ENCODE measurements at regions not wholly inside any gene's neighbourhood (a gene's known extent, or its start where the extent isn't known, plus 50 kb on each side); places are given as distances from the start of the nearest gene placed in this dataset.
A peak's percentile ranks its signal among the peaks of the same experiment; 100 is the strongest.

DNA sequence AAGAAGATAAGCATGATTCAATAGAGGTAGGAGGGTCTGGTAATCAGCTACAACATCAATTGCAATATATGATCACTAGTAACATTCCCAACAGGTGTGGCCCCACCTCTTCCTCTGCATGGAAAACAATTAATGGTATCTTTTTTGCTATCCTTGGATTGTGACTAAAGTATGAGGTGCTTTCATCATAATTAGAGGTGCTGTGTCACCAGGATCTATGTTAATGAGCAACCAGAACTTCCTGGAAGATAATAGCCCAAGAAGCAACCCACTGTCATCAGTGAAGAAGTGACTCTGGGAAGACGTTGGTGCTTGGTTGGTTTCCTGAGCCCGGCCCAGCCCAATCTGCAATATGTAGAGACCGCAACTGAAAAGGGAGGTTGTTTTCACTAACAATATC, 167.2 kb downstream of the SETD4 start:
- no peak for DNase-seq

DNA sequence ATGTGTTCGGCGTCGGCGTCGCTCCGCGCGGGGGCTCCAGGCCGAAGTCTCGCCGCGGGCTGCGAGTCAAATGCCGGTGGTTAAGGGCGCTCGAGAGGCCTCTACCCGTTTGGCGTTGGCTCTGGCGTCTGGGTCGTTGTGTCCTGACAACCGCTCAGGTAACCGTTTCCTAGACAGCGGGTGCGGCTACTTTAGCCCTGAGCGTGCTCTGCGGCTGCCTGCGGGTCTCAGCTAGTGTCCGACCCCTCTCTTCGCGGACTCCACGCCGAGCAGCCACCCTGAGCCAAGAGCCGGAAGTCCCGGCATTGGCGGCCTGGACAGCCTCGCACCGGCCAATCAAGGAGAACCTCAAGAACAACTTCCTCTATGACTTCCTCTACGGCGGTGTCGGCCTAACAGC, 173.4 kb downstream of the SETD4 start:
- DNase-seq = no peak

DNA sequence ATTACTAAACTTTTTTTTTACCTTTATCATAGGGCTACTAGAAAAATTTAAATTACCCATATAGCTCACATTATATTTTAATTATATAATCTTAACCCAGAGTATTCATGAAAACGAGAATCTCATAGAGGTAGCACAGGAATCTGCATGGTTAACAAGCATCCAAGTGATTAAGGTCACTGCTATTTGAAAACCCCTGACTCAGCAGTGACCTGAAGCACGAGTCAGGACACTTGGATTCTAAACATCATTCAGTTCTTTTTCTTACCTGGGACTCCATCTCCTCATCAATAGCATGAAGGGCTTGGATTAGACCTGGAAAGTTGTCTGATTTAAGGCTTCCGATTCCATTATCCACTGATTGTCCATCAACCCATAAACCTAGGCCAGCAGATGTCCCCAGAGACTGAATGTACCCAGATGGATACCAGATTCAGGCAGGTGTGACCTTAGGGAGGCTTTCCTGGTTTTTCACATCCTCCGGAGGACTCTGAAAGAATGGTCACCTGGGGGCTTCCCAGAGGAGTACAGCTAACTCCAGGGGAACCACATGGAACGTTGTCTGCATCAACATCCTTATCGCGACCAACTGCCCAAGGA, 174.3 kb downstream of the SETD4 start:
- DNase-seq = no peak

DNA sequence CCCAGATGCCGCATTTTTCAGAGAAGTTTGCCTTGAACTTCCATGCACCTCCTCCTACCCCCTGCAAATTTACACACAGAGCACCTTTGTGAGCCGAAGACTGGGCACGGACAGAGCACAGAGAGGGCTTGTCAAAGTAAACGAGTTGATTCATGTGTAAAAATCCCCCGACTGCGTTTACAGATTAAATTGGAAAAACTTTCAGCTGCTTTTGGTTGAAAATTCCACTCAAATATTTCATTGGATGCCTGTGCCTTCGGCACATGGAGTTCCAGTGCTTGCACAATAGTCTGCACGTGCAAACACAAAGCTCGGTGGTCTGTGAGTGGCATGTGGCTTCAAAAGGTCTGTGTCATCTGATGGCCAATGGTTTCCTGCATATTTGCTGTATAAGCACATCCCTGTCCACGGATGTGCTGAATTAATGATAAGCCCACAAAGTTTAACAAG, 177.5 kb downstream of the SETD4 start:
- peak; percentile 85 for DNase-seq

DNA sequence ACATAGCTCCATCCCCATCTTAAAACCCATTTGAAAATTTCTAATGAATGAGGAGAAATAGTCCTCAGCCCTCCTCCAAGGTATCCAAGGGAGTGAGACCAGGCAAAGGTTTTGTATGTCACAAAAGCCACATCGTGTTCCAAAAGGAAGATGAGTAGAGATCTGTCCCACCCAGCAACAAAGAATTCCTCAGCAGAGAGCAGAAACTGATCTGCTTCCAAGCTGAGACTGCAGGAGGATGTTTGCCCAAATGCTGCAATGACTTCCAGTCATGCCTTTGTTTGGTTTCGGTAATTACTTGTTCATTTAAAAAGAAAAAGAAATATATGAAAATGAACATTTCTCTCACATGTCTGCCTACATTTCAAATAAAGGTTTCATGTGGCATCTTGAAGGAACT, 186.9 kb downstream of the SETD4 start:
- no peak for DNase-seq

DNA sequence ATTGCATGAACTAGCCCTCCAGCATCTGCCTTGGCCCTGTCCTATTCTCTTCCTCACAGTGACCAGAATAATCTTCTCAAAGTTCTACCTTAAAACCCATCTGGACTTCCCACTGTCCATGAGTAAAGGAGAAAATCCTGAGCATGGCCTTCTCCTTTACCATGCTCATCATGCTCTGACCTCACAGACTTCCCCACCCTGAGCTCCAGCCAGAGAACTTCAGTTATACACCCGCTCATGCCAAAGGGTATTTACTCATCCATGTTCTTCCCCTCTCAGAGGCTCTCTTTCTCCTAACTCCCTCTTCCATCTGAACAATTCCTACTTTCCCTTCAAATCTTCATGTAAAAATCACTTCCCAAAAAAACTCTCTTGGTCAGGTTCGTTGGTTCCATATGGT, 188.4 kb downstream of the SETD4 start:
- no peak for DNase-seq

DNA sequence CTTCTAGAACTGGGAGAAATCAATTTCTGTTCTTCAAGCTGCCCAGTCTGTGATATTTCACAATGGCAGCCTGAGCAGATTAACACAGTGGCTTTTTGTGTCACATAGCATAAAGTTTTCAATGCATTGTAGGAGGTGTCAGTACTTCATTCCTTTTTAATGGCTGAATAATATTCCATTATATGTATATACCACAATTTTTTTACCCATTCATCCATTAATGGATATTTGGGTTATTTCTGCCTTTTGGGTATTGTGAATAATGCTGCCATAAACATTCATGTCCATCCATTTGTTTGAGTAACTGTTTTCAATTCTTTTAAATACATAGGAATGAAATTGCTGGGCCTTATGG, 191.5 kb downstream of the SETD4 start:
- DNase-seq = no peak

DNA sequence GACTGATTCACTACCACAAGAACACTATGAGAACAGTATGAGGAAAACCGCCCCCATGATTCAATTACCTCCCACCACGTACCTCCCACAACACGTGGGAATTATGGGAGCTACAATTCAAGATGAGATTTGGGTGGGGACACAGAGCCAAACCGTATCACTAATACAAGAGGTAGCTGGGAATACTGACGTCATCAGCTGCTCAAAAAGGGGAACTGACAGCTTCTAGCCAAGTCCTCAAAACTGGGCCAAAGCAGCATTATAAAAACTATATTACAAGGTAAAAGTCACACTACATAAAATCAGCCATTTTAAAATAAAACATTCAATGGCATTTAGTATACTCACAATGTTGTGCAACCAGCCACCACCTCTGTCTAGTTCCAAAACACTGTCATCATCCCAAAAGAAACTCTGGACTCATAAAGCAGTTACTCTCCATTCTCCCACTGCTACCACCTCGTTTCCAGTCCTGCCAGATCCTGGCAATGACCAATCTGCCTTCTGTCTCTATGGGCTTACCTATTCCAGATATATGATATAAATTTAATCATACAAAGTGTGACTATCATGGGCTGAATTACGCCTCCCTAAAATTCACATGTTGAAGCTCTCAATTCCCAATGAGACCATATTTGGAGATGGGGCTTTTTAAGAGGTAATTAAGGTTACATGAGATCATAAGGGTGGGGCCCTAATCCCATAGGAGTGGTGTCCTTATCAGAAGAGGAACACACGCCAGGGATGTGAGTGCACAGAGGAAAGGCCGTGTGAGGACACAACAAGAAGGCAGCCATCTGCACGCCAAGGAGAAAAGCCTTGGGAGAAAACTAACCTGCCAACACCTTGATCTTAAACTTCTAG, 192.1 kb downstream of the SETD4 start:
- no peak for DNase-seq

DNA sequence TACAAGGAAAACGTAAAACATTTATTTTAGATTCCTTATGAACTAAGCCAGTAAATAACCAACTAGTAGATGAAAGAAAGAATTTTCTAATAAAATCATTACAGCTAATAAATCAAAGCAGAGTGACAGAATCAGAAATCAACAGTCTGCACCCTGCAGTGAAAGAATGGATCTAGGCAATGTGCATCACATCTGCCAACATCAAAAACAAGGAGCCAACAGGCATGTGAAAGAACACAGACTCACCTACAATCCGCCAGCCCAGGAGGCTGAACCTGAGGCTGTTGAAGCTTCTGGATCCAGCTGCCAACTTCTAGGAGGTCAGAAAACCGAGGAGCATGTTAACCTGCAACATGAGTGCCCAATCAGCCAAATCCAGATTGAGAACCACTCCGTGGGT, 196.3 kb downstream of the SETD4 start:
- no peak for DNase-seq

DNA sequence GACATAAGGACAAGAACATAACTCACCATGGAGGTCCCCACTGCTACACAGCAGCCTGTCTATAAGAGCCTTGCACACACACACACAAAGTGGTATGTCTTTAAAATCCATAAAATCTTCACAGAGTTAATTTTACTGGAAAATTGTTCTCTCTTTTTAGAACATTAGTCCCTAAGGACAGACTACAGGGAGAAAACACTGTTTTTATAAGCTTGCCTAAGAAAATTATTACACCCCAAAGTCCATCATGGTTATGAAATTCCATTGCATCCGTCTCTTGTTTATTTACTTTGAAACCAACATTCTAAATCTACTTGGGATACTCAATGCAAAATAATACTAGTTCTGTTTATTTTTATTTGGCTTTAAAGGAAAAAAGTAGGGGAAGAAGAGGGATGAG, 197.4 kb downstream of the SETD4 start:
- no peak for DNase-seq

DNA sequence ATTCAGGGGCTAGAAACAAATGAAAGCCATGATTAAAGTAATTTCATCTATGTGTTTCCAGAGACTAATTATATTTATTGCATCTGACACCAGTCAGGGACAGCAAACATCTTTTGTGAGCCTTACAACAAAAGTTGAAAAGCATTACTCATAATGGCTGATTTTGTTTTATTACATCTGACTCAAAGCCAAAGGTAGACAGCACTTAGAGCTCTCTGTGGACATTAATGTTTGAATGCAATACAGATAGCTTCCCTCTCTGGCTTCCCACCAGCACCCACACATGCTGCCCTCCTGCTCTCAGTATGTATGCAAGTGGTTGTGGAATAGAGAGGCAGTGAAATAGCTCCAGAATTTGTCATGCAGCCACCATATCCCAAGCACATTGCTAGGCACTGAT, 198.7 kb downstream of the SETD4 start:
- peak; percentile 56 for DNase-seq

DNA sequence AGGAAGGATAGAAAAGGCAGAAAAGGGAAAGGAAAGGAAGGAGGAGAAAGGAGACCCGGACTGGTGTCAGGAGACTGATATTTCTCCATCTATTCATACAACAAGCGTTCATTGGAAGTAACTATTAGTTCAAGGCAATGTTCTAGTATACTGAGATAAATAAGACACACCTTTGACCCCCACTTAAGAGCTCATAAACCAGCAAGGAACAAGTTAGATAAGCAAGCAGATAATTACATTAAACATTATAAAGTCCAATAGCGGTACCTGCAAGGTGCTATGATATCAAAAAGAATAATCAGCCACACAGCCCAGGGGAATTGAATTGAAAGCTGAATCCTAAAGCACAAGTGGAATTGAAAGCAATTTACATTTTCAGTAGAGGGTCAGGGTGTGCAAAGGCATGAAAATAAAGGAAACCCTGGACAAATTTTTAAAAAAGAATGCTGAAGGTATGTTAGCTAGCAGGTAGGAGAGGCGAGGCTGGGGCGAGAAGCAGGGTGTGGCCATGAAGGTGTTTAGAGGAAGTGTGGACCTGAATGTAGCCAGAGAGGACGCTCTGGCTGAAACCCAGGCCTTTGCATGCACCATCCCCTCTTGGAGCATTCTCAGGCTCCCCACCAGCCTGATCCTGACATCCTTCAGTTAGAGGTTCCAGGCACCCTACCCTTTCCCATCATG, 200.0 kb downstream of the SETD4 start:
- no peak for DNase-seq

DNA sequence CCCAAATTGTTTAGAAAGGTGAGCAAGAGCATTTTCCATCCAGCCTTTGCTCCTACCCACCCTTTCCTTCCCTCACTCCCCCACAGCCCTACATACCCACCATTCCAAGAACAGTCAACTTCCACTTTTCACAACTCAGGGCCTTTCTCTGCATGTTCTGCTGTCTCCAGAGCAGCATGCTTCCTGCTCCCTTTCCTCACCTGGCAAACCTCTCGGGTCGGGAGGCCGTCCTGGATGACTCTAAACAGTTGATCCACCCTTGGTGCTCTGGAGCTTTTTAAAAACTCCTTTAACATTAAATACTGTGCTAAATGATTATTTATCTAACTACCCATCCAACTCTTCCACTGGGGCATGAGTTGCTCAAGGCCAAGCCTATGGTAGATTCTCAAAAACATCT, 200.6 kb downstream of the SETD4 start:
- no peak for DNase-seq

DNA sequence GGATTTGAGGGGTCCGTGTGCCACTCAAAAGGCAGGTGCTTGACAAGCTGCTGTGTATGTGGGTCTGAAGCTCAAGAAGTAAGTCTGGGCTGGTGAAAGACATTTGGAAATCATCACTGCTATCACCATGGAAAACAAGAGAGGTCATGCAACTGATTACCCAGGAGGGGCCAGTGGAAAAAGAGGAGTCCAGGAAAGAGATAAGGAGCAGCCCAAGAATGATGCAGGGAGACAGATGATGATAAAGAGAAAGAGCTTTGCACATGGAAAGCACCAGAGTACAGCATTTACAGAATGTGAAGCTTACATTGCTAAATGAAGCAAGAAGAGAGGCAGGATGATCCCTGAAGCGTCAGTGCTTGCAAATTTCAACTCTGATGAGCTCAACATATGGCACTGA, 203.2 kb downstream of the SETD4 start:
- DNase-seq = no peak

DNA sequence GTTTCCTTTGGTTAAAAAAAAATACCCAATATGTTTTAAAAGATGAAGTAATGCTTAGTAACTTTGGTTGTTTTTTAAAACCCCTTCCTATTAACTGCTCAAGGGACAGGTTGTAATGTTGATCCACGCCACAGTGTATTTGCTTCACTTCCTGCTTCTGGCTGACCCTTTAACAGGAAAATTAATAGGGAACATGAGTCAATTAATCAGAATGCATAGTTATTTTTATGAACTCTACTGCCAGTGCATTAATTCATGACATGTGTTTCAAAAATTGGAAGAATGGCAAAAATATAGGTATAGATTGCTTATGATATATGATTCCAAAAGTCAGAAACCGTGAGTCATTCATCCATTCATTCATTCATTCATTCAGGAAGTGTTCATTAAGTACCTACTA, 204.8 kb downstream of the SETD4 start:
- peak; percentile 62 for DNase-seq

DNA sequence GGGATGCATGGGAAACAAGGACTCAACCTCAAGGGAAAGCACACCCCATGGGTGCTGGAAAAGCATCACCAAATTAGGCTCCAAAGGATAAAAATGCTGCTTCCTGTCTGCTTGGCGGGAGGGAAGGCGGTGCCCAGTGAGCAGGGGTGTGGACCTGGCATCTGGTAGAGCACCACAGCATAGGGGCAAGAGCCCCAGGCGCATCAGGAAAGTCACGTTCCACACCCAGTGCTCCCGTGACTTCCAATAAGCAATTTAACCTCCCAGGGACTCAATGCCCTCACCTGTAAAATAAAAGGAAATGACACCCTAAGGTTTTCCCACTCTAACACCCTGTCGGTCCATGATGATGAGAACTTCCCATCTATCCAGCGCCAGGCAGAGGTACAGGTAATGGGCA, 206.0 kb downstream of the SETD4 start:
- DNase-seq = no peak

DNA sequence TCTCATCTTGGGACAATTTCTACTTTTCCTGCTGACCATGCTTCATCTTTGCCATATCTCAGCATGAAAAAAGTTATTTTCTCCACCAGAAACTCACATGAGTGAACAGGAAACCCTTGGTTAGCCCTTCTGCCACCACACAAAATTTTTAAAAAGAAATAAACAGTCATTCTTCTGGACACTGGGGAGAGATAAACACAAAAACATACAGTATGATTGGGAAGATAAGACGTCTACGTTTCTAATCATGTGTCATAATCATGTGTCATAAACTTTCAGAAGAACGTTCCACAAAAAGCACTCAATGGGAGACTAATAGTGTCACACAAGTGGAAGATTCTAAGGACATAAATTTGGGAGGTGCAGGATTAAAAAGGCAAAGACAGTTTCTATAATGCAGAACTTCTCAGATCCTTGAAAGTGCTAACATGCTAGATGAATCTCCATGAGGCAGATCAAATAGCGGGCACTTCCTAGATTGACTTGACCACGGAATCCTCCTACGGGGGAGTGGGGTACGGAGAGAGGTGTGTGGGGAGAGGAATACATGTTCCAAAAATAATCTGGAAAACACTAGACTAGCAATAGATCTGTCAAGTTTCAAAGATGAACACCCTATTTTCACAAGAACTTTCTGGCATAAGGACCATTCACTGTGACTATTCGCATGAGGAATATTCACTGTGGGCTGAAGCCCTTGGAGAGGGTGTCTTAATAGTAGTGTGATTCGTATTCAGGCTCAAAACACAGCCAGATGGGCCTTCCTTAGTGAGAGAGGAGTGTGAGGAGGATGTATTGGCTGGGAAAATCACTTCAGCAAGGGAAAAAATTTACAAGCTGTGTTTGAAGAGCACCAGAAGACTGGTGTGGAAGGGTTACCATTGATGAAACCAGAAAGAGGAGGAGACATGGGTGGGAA, 206.7 kb downstream of the SETD4 start:
- peak; percentile 32 for DNase-seq

DNA sequence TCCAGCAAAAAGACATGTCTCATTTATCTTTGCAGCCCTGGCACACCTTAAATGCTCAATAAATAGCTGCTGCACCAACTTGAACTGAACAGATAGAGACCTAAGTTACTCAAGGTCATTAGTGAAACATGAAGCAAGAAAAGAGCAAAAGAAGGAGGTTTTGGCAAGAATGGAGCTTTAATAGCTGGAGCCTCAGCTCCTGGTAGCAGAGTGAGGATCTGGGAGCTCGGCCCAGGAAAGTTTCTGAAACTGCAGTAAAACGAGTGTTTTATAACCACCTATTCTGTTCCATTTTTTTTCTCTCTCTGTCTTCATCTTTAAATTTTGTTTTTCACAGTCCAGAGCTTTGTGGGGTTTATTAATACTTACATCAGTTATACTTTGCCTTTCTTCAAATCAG, 207.5 kb downstream of the SETD4 start:
- DNase-seq = no peak

DNA sequence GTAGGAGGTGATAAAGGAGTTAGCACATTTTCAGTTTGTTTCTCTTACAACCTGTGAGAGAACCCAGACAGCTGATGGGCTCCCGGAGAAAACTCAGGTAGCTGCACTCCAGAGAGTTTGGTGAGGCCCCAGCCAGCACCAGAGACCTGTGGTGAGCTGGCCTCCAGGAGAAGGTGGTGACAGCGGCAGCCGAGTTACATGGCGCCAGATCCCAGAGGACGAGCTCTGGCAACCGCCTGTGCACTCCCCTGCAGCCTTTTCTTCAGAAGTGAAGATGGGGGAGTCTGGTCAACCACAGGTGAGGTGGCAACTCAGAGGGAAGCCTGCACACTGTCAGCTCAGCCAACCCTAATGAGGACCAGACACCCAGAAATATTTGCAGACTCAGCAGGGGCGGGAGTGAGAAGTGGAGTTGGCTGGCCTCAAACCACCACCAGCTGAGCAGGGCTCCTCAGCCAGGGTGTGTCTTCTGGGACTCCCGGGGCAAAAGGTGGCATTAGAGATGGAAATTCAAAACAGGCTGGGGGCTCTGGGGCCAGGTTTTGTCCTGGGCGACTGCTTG, 209.7 kb downstream of the SETD4 start:
- DNase-seq = peak; percentile 51

DNA sequence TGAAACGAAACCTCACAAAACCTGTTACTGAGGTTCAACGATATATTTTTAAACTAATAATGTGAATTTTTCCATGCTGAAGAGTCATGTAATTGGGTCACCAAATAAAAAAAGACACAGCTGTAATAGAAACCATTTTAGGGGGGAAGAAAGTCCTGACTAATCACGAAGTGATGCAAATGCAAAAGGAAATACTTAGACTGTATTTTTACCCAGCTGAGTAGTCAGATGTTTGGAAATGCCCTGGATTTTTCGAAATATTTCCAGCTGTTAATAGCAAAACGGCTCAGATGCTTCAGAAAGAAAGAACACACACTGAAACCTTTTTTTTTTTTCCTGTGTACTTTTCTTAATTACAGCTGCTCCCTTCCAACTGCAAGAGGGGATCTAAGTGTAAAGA, 210.3 kb downstream of the SETD4 start:
- peak; percentile 80 for DNase-seq

DNA sequence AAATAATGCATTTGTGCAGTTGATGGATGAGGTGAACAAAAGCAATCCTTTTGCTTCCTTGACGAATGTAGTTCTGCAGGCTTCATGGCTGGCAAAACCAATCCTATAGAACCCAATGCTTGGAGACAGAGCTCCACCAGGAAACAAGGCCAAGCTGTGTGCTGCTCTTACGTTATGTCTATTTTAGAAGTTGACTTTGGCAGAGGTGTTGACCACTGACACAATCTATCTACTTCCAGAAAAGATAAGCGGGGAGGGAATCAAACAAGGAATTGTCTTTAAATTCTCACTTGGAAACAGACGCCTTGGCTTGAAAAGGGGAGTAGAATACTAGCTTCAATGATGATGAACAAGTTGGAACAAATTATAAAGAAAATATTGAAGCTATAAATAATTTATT, 211.2 kb downstream of the SETD4 start:
- peak; percentile 42 for DNase-seq

DNA sequence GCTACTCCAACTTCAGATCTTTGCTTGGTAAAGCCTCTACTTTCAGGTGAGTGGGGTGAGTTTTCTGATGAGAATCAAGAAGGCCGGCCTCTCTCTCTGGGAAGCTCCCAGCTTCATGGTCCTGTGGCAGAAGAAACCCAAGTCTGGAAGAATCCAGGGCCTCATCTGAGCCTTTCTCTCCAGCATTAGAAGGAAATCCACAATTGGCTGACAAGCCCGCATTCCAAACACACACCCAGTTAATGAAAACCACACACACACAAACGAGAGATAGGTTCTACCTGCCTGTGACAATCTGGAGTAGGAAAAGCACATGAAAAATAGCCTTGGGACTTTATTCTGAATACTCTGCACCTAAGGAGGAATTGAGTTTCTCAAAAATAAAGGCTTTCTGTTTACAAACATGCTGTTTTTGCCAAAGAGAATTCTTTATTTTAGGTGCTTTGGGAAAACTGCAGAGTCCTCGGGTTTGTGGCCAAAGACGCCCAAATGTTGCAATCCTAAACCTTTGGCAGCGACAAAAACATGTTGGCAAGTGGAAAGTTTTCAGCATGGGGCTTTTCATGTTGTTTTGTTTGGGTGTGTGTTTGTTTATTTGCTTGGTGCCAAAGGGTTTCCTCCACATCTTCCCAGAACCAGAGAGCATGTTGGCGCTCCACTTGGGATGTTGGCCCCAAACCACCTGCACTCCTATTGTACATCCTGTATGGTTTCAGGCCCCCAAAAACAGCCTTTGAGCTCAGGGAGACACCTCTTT, 216.2 kb downstream of the SETD4 start:
- DNase-seq = no peak

Measured in fibroblast of upper back skin (primary cell).